GM18520 (cell line): ENCODE measurements at regions not wholly inside any gene's neighbourhood (a gene's known extent, or its start where the extent isn't known, plus 50 kb on each side); places are given as distances from the start of the nearest gene placed in this dataset.
"Not testable (repeated sequence)": the region's sequence is repeated elsewhere in the genome, so short reads cannot be mapped to it uniquely, and the experiment has no call there.

Experiments used
- ATAC-seq: cut with Tn5 transposase; IDR thresholded peaks from one replicate; pipeline ENCODE4 v1.9.1; 2021; ENCODE audit not compliant: unreplicated experiment

- no peak for ATAC-seq
Measured at GRCh38 chr13:87295636-87296035, 375.5 kb upstream of the SLITRK5 start.

GRCh38 chr13:87302034-87302433 lies 369.1 kb upstream of the SLITRK5 start:
- no peak for ATAC-seq

DNA sequence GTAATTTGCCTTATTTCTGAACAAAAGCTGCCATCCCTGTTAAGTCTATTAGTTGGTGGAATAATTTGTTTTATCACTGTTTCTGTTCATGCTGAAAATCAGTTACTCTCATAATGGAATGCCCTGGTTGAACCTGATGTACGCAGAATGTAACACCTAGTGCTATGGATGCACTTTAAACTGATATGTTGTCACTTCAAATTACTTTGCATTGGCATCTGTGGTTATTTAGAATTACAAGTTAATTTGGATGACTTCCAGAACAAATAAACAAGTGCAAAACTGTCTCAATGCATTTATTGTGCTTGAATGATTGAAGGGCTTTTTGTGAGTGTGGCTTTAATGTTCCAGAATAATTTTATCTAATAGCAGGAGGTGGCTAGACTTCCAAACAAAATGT lies 368.2 kb upstream of the SLITRK5 start:
- no peak for ATAC-seq

GRCh38 chr13:87311165-87311564 lies 360.0 kb upstream of the SLITRK5 start:
- ATAC-seq, result no peak

- ATAC-seq, result no peak
Measured at GRCh38 chr13:87314822-87315221, 356.3 kb upstream of the SLITRK5 start.

DNA sequence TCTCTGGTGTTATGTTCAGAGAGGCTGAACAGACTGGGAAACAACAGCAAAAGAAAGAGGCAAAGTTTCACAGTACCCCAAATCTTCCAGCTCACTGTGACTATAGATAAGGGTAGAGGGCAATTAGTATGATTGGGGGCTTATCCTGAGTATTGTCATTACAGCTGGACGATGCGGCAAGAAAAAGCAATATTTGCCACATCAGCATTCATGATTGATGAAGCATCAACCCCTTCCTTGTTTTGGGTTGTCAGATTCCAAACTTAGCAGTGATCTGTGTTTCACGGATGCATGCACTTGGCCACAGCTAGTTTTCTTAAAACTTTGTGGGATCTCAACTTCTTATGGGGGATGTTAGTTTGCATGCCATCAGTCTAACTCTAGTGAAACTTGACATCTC lies 348.8 kb upstream of the SLITRK5 start:
- ATAC-seq, result no peak

- ATAC-seq, result no peak
Measured at GRCh38 chr13:87324558-87324957, 346.6 kb upstream of the SLITRK5 start.

DNA sequence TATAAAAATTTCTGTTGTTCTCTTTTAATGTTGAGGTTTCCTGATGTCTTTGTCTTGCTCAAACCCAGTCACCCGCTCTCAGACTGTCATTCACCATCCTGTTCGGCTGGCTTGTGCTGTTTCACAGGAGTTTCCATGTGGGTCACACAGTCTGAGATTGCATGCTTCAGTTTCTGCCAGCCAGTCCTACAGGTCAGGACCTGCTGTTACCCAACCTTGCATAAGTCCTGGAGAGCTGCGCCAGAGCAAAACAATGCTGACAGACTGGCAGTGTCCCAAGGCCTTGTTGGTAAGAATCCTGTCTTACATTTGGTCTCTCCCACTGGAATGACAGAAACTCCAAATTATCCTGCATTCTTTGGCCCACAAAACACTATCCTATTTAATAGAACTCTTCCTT lies 340.0 kb upstream of the SLITRK5 start:
- ATAC-seq, result no peak

GRCh38 chr13:87333599-87333998 lies 337.6 kb upstream of the SLITRK5 start:
- ATAC-seq, result no peak

DNA sequence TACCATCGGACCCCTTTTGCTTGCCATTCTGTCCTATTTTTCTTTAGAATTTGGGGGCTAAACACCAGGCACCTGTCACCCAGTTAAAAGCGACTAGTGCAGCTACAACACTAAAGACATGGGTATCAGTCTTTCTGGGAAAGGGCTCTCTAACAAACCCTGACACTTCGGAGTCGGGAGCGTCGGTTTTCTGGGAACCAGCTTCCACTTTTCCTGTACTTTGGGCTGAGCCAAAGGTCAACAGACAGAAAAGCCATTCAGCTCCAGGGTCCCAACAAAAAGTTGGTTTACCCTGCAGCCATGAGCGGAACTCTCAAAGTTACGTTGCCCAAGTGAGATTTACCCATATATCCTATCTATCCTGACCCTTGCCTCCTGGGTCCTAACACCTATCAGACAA lies 337.0 kb upstream of the SLITRK5 start:
- ATAC-seq, result no peak

DNA sequence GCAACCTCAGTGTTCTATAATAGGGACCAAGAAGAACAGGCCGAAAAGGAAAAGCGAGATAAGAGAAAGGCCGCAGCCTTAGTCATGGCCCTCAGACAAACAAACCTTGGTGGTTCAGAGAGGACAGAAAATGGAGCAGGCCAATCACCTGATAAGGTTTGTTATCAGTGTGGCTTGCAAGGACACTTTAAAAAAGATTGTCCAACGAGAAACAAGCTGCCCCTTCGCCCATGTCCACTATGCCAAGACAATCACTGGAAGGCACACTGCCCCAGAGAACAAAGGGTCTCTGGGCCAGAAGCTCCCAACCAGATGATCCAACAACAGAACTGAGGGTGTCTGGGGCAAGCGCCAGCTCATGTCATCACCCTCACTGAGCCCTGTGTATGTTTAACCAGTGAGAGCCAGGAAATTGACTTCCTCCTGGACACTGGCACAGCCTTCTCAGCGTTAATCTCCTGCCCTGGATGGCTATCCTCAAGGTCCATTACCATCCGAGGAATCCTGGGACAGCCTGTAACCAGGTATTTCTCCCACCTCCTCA lies 334.8 kb upstream of the SLITRK5 start:
- not testable (repeated sequence) for ATAC-seq

DNA sequence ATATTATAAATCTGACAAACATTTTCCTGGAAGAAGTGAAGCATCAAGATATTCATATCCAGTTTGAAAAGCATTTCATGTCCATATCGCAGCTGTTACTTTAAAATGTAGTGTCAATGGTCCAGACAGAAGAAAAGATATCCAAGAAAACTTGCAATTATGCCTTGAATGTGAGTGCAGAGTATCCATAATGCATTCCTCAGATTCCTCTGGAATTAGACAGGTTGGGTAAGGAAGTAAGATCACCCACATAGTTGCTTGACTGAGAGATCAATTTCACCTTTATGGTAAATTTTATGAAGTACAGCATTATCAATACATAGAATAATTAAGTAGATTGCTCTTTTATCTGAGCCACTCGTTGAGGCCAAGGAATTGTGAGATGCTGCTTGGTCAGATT lies 327.0 kb upstream of the SLITRK5 start:
- no peak for ATAC-seq

- no peak for ATAC-seq
Measured at GRCh38 chr13:87355451-87355850, 315.7 kb upstream of the SLITRK5 start.

- no peak for ATAC-seq
Measured at GRCh38 chr13:87356314-87356713, 314.9 kb upstream of the SLITRK5 start.

- ATAC-seq, result no peak
Measured at GRCh38 chr13:87358319-87358718, 312.9 kb upstream of the SLITRK5 start.

DNA sequence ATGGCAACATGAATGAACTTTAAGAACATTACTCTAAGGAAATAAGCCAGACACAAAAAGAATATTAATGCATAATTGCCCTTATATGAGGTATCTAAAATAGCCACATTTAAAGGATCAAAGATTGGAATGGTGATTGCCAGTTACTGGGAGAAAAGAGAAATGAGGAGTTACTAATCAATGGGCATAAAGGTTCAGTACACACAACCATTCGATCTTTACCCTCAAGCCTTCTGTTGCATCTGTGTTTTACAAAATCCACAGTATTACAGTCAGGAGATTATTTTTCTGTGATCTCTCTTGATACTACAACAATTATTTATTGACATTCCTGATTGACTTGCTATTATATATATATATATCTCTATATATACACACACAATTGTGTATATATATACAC lies 310.0 kb upstream of the SLITRK5 start:
- no peak for ATAC-seq

GRCh38 chr13:87368639-87369038 lies 302.5 kb upstream of the SLITRK5 start:
- no peak for ATAC-seq

GRCh38 chr13:87376081-87376480 lies 295.1 kb upstream of the SLITRK5 start:
- ATAC-seq, result no peak

DNA sequence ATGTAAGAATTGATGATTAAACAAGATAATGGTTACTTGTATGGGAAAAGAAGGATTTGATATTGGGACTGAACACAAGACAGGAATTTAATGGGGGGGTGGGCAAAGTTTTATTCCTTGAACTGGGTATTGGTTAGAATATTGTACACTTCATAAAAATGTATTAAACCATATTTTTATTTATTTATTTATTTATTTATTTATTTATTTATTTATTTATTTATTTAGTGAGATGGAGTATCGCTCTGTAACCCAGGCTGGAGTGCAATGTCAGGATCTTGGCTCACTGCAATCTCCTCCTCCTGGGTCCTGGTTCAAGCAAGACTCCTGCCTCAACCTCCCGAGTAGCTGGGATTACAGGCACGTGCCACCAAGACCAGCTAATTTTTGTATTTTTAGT lies 287.1 kb upstream of the SLITRK5 start:
- ATAC-seq, result no peak

DNA sequence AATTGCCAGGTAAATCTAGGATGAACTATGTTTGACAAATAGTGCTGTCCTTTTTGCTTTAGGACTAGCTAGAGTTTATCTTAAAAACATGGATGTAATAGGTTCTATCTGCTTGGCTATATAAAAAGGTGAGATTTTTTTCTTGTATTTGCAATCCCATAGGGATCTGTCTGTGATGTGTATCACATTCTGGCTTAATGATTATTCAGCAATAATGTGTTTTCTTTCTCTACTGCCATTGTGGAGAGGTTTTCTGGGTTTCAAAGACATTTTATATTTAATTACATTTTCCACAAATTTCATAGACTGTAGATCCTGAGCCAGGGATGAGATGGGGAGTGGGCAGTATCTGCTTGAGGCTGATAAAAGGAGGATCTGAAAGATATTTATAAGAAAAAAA lies 277.8 kb upstream of the SLITRK5 start:
- no peak for ATAC-seq

DNA sequence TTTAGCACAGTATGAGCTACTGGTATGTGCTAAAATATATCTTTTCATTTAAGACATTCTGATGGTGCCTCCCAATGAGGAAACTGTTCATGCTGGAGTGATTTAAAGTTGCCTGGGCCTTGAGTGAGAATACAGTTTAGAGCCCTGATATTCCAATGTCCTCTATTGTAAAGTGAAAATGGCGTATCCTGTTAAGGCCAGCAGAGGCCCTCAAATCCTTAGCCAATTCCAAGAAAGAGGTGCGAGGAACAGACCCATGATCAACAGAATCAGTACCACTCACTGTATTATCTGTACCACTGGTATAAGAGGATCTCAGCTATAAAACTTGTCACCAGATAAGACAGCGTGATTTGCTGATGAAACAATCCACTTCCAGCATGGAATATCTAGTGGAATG lies 273.1 kb upstream of the SLITRK5 start:
- ATAC-seq, result no peak

DNA sequence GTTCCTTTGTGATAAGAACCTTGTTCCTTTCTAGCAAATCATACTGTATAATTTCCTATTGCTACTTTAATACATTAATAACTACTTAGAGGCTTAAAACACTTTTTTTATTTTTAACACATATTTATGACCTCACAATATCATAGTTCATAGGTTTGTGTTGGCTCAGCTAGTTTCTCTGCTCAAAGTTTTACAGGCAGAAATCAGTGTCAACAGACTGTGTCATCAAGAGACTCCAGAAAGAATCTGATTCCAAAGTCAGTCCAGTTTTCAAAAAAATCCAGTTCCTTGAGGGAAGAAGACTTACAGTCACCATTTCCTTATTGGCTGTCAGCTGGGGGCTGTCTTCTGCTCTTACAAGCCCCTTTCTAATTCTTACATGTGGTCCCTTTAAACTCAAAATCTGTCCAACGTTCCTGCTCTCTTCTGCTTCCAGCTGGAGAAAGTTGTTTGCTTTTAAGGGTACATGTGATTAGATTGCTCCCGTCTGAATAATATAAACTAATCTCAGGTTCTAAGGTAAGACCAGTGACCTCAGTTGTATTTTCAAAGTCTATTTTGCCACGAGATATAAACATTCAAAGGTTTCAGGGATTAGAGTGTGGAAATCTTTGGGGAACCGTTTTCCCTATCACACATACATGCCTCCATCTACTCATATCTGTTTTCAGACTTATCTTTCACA lies 267.3 kb upstream of the SLITRK5 start:
- no peak for ATAC-seq

GRCh38 chr13:87426742-87427141 lies 244.4 kb upstream of the SLITRK5 start:
- no peak for ATAC-seq
